Fibroblast of the aortic adventitia (primary cell): ENCODE measurements at regions not wholly inside any gene's neighbourhood (a gene's known extent, or its start where the extent isn't known, plus 50 kb on each side); places are given as distances from the start of the nearest gene placed in this dataset.

ENCODE experiments used
- DNase-seq: peaks from one replicate; pipeline ENCODE4 v3.0.0-alpha.2; 2010; ENCODE audit warnings: low read depth
- H3K4me3 ChIP-seq: 2 replicates; pipeline ENCODE4 v1.5.1; 2011; ENCODE audit warnings: low read depth, mild to moderate bottlenecking, control low read depth, low read length, moderate library complexity
- CTCF ChIP-seq: IDR thresholded peaks from 2 replicates; pipeline ENCODE4 v1.5.1; 2011; ENCODE audit warnings: mild to moderate bottlenecking, low read length, control low read depth, inconsistent platforms; ENCODE audit not compliant: insufficient read depth

GRCh38 chr3:31285833-31286486 is 246.8 kb upstream of the STT3B start:
- H3K4me3 ChIP-seq = no peak overlapping the region
- no peak for DNase-seq
- TF ChIP-seq CTCF = no peak

- no peak overlapping the region for H3K4me3 ChIP-seq
- TF ChIP-seq CTCF = no peak
- no peak for DNase-seq
Measured at GRCh38 chr3:31288224-31288623, 244.5 kb upstream of the STT3B start.

GRCh38 chr3:31288641-31289100 is 244.1 kb upstream of the STT3B start:
- H3K4me3 ChIP-seq = no peak overlapping the region
- TF ChIP-seq CTCF = no peak
- DNase-seq = no peak

- no peak for DNase-seq
- no peak overlapping the region for H3K4me3 ChIP-seq
- TF ChIP-seq CTCF = no peak
Measured at GRCh38 chr3:31289584-31289983, 243.1 kb upstream of the STT3B start.

GRCh38 chr3:31290046-31290445 is 242.7 kb upstream of the STT3B start:
- TF ChIP-seq CTCF = no peak
- no peak overlapping the region for H3K4me3 ChIP-seq
- no peak for DNase-seq

GRCh38 chr3:31291818-31292217 is 240.9 kb upstream of the STT3B start:
- H3K4me3 ChIP-seq = no peak overlapping the region
- DNase-seq = no peak
- no peak for TF ChIP-seq CTCF
